GM10248 (cell line): ENCODE measurements at regions not wholly inside any gene's neighbourhood (a gene's known extent, or its start where the extent isn't known, plus 50 kb on each side); places are given as distances from the start of the nearest gene placed in this dataset.

ENCODE experiments used
- CTCF ChIA-PET: fragments of 300-600 bp; sonication (Branson Sonifier 250); formaldehyde crosslinking; extraction: SDS; loops from one replicate; lab custom pipeline; 2021; ENCODE audit warnings: antibody characterized with exemption; lab: Yijun Ruan, JAX
- POLR2A ChIA-PET: fragments of 350-650 bp; sonication (Branson Sonifier 250); formaldehyde crosslinking; extraction: SDS; loops from one replicate; lab custom pipeline; 2020; ENCODE audit warnings: antibody characterized with exemption; lab: Yijun Ruan, JAX
- DNase-seq: peaks from one replicate; pipeline ENCODE4 v3.0.0; 2012; ENCODE audit errors: extremely low spot score
- CTCF ChIP-seq: IDR thresholded peaks from 2 replicates; pipeline ENCODE4 v1.5.1; 2012; ENCODE audit warnings: mild to moderate bottlenecking, low read depth; ENCODE audit errors: extremely low read depth, missing control alignments, control extremely low read depth

GRCh38 chr9:97803167-97804058 is 49.6 kb upstream of the FOXE1 start:
- POLR2A ChIA-PET = no interaction called here
- CTCF ChIA-PET = interaction anchor here (1.2 to 1.6 kb wide), 2 partner anchors 11 to 87 kb away, joined by 3 read pairs; no protein-coding TSS in a partner anchor
- peak; percentile 92 for DNase-seq
- no peak for TF ChIP-seq CTCF
